ENCODE measurements at regions not wholly inside any gene's neighbourhood (a gene's known extent, or its start where the extent isn't known, plus 50 kb on each side); places are given as distances from the start of the nearest gene placed in this dataset.
A peak's percentile ranks its signal among the peaks of the same experiment; 100 is the strongest.

DNA sequence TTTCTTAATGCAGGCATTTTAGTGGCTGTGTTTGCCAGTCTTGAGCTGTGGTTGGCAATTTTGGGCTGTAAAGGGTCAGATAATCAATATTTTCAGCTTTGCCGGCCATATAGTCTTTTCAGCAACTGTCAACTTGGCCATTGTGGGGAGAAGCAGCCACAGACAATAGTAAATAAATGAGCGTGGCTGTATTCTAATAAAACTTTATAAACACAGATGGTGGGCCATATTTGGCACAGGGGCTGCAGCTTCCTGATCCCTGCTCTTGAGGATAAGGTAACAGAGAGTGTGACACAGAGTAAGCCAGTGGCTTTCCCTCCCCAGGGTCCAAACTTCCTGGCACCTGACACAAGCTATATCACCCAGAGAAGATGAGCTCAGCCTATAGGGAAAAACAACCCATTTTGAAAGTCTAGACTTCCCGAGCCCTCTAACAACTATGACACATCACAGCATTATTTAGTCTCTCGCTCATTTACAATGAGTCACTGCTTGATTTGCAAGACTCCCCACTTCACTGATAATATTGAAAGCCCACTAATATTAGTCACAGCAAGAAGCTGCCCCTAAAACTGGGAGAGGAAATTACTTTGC lies 163.1 kb upstream of the TMPO start:
- DNase-seq (ENCODE audit: low read depth): no peak

DNA sequence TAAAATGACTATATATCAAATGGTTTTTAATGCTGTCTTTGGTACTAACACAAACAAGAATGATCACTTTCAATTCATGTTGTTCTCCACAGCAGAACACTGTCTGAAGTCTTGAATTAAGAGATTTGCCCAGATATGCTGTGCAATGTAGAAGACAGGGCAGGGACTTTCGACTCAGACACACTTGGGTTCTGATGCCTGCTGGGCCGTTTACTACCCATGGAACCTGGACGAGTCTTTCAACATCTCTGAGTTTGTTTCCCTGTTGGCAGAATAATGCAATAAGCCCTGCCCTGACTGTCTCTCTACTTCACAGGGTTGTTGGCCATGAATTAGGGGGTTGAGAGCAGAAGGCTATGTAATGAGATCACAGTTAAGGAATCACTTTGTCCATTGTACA lies 162.6 kb upstream of the TMPO start:
- DNase-seq (ENCODE audit: low read depth): no peak

DNA sequence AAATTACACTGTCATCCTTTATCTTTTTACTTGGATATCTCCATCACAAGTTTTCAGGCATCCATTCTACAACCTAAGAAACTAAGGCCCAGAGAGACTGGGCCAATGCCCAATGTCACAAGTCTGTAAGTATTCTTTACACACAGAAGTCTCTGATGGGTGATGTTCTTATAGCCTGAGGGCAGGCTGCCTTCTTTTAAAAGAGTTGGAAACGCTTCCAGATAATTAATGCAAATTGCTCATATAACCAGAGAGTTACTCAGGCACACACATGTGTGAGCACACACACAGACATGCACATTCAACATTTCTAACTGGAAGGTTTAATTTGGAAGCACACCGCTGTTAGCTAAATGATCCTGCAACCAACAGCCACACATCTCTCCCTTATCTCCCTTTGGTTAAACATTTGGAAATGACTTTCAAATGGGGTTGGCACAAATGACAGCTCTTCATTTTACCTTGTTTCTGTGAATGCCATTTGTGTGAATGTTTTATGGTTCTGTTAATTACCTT lies 160.8 kb upstream of the TMPO start:
- no peak for DNase-seq (ENCODE audit: low read depth)

DNA sequence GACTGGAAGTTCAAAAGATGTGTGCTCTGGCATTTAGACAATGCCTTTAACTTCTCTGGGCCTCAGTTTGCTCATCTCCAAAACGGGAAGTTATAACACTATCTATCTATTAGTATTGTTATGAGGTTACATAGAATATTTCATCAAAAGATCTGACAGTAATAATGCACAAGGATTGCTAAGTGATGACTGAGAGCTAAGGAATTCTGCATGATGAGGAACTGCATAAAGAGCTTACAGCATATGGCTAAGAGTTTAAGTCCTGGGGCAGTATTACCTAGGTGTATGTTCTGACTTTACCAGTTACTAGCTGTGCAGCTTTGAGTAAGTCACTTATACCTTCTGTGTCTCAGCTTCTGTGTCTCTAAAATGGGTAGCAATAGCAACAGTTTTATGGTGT lies 160.1 kb upstream of the TMPO start:
- DNase-seq (ENCODE audit: low read depth): no peak

DNA sequence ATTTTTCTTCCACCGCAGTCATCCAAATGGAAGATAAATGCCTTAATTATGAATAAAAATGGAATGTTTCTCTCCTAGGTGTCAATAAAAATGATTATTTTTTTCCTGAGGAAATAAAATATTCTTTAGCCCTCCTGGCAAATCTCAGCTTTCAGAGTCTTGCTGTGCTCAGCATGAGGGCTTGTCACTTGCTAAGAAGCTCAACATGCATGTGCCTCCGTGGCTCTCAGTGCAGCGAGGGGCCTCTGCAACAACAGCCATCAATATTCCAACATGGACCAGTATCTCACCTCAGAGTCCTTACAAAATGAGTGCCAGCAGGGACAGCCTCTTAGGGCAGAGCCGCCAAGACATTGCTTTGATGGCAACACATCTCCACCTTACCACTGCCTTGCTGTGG lies 159.5 kb upstream of the TMPO start:
- no peak for DNase-seq (ENCODE audit: low read depth)

DNA sequence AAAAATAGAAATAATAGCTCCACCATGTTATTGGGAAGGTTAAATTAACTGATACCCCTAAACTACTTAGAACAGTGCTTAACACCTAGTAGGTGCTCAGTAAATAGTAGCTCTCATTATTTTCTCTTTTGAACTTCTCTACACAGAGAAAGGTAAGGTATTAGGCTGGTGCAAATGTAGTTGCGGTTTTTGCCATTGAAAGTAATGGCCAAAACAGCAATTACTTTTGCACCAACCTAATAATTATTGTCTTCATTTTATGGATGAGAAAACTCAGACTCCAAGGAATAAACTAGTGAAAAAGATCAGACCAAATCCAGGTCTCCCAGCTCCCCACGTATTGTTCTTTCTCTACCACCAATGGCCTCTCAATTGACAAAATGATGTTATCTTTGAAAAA lies 157.2 kb upstream of the TMPO start:
- no peak for DNase-seq (ENCODE audit: low read depth)

DNA sequence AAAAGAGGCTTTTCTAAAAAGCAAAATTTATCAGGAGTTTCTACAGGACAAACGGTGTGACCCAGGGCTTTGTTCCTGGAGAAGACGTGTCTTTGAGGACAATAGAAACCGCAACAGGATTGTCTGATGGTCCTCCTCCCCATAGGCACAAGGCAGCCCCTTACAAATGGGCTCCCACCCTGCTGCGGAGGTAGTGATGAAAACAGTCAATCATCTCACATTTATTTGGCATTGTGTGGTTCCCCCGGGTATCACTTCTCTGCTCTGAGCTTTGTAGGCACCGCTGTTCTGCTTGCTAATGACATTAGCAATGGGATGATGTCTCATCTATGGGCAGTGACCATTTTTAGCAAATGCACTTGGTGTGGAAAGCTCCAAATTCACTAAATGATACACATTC lies 155.5 kb upstream of the TMPO start:
- no peak for DNase-seq (ENCODE audit: low read depth)

DNA sequence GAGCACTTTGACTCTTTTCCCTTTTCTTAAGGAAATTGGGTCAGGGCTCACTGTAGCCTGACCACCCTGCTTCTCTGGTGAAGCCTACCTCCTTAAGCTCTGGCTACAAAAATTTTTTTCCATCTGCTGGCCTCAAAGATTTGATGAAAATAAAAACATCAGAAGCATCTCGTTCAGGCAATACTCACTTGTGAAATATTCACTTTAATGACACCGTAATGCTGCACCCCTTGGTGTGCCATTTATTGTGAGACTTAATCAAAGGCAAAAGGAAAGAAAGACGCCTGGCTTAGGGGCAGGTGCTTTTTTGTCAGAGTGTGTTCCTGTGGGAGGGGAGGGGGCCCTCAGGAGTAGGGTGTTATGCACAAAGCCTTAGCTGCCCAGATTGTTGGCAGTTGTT lies 155.0 kb upstream of the TMPO start:
- no peak for DNase-seq (ENCODE audit: low read depth)

DNA sequence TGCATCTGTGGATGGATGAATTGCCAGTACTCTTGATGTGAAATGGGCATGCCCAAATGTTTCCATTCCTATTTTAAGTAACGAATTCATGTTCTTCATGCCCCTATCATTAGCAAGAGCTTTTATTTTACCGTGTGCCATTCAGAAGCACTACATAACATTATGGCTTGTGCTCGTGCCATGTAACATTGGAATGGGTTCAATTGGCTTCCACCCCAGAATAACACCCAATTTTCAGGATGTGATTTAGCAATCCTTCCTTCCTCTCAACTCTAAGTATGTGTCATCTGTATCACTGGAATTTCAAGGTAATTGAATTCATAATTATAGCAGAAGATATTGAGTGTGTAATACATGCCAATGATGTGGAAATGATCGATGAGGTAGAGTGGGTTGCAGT lies 145.8 kb upstream of the TMPO start:
- no peak for DNase-seq (ENCODE audit: low read depth)

DNA sequence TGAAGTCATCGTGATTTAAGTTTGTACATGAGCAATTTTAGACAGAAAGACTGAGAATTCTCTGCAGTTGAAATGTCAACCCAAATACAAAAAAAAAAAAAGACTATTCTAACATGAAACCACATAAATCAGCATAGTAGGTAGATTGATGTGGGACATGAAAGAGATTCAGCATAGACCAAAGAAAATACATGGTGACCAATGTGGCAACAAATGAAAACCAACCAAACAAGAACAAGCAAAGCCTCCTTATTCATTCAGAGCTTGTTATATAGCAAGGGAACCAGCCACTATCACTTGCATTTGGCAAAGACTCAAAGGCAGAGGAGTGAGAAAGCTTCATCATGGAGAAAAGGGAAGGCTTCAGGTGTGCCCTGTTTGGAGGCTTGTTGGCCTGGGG lies 144.4 kb upstream of the TMPO start:
- no peak for DNase-seq (ENCODE audit: low read depth)

DNA sequence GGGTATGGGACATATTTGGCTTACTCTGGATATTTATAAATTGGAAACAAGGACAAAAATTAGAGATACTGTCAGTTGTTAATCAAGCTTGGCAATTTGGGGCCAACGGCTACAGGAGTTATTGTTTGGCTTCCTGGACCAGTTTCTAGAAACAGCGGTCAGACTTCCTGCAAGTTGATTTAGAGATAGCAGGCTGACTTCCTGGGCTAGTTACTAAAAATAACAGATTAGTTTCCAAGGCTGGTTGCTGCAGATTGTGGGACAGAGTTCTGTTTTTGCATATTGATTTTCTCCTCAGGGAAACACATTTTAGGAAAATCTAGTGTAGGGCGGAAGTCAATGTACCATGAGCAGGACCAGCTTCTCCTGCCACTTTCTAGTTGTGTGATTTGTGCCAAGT lies 144.0 kb upstream of the TMPO start:
- DNase-seq (ENCODE audit: low read depth): no peak

DNA sequence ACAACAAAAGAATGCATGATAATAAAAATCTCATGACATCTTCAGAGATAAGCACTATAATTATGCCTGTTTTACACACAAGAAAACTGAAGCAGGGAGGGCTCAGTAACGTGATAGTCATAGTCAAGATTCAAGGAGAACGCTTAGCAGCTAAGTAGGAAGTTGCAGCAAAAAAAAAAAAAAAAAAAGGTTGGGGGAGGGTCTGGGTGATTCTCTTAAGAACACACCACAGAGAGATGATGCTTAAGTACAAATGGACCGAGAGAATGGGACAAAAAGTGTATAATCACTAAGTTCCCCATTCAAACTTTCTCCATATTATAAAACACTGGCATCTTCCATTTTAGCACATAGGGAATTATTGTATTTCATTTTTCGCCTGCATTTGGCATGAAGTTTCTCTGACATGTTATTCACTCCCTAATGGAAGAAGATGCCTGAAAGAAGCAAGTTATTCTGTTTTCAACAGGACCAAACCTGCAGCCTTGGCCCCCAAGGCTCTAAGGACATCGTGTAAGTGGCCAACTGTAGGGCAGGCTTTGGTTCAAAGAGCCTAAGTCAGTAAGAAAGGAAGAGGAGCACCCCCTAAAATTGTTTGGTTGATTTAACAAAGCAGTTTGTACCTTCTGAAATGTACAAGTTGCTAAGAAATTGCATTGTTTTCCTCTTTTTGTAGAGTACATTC lies 142.9 kb upstream of the TMPO start:
- no peak for DNase-seq (ENCODE audit: low read depth)

DNA sequence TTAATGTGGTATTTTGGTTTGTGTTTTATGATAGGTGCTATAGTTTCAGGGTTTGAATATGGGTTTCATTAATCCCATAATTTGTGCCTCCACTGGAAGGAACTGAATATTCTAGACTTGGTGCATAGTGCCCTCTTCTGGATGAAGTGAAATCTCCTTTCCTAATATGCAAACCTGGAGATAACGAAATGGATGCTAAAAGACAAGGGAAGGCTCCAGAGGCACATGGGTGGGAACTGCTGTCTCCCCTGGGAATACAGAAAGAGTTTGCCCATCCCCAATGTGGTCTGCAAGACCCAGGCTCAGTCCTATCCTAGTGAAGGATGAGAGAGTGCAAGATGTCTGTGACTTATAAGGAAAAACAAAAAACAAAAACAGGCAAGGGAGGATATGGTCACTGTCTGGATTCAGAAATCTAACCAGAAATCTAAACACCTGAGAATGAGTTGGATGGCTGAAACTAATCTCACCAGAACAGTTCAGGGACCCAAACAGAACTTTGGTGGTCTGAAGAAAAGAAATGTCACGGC lies 142.3 kb upstream of the TMPO start:
- no peak for DNase-seq (ENCODE audit: low read depth)

DNA sequence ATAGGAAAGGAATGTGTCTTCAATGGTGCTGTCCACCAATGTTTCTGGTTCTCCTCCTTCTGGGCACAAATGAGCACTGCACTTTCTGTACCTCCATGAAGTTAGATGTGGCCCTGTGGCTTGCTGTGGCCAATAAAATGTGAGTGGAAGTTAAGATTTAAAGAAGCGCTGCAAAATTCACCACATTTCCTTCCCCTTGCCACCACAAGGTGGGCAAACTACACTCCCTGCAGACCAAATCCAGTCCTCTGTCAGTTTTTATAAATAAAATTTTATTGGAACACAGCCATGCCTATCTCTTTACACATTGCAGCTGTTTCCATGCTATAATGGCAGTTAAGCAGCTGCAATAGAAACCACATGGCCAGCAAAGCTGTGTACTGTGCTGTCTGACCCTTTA lies 141.4 kb upstream of the TMPO start:
- DNase-seq (ENCODE audit: low read depth): no peak

DNA sequence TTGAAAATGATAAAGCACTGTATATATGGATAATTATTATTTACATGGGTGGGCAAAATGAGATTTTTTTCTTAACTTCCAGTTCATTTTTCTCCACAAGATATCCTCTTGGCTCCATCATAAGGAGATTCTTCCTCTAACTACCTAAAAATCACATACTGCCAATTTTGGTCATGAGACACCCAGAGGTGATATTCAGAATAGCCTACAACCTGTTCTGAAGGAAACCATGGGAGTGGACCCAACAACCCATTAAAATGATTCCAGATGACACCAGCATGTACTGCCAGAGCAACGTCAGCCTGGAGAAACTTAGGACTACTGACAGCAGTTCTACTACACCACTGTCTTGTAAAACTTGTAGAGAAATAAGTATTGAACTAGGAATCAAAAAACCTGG lies 136.3 kb upstream of the TMPO start:
- DNase-seq (ENCODE audit: low read depth): no peak

DNA sequence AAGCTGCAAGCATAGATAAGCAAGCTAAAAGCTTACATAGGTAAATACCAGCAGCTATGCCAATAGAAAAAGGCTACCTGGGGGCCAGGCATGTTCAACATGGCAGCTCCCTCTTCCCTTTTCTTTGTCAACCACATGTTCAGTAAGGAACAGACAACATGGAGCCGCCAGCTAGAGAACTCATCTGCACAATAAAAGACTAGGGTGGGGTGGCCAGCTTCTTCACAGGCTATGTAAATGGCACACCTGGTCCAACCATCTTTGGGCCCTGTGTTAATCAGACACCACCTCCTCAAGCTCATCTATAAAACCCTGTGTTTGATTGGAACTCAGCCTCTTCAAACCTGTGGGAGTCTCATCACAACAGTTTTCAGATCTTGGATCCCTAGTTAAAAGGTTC lies 129.7 kb upstream of the TMPO start:
- no peak for DNase-seq (ENCODE audit: low read depth)

DNA sequence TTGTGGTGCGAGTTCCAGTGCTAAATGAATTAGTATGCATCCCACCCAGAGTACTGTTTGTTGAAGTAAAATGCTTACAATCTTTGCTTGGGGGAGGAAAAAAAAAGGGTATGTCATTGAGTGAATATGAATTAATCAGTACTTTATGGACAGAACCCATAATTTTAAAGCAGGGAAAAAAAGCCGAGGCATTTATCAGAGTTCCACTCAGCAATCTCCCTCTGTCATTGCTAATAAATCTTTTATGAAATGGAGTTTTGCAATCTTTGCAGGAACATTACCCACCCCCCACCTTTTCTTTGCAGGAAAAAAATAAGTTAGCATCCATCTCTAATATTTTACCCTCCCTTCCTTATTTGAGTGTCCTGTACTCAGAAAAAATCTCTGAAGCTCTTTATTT lies 127.9 kb upstream of the TMPO start:
- no peak for DNase-seq (ENCODE audit: low read depth)

DNA sequence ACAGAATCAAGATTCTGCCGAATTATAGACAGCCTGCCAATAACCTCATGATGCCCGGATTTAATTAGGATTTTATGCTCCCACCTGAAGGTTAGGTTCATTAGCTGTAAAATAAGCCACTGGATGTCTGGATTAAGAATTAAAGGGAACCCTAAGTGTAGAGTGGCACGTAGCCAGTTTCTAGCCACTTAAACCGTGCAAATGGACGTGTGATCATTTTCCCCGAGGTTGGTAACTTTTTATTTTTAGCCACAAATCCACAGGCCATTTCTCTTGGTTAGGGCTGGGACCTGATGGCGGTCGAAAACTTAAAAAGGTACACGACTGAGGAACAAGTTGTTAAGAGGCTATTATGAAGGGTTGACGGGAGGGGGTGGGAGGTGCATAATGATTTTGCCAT lies 127.3 kb upstream of the TMPO start:
- DNase-seq (ENCODE audit: low read depth): no peak

DNA sequence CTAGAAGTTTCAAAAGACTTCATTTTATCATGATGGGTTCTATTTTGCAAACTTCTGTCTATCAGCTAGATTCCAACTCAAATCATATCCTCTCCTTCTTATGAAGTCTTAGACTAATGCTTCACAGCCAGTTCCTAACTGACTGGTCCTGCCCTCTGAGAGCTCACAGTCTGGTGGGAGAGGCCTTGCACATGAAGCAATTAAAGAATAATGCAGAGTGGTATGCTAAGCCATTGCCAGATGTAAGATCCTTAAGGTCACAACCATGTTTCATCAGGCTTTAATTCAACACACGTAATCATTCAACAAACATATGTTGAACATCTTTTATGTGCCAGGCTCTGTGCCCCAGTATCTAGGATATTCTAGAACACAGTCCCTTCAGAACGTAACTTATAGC lies 125.8 kb upstream of the TMPO start:
- DNase-seq (ENCODE audit: low read depth): no peak

DNA sequence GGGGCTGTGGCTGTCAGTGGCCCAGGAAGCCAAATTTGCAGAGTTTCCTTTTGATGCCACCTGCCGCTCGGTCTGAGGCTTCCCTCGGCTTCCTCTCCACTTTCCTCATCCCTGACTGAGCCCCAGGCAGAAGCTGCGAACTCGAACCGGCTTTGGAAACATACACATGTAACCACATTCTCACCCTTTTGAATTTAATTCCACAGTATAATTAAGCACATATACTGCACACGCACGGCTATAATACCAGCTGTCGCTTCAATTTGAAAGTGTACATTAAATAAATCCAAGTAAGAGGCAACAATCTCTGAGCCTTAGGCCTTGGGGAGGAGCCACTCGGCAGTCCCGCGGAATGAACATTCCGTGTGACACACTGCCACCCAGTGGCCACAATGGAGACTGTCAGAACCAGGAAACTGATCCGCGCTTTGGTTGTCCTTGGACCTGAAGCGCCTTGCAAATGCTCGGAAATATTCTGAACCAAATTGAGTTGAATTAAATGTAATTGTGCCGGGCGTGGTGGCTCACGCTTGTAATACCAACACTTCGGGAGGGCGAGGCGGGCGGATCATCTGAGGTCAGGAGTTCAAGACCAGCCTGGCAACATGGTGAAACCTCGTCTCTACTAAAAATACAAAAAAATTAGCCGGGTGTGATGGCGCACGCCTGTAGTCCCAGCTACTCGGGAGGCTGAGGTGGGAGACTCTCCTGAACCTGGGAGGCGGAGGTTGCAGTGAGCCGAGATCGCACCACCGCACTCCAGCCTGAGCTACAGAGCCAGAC lies 117.9 kb upstream of the TMPO start:
- DNase-seq (ENCODE audit: low read depth): peak; percentile 55

DNA sequence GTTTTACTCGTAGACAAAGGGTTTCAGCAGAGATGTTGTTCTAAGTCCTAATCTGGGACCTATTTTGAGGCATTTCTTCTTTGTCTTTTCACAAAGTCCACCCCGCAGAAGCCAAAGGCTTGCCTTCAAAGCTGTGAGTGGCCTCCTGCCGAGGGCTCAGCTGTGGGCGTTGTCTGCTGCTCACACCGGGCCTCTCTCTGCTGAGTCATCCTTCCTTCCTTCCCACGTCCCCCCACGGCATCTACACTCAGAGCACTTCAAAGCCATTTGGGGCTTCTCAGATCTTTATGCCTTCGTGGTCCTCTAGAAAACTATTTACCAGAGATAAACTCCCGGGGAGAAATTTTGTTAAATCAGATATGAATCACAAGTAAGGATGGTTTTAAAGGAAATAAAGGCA lies 115.9 kb upstream of the TMPO start:
- DNase-seq (ENCODE audit: low read depth): peak; percentile 22

DNA sequence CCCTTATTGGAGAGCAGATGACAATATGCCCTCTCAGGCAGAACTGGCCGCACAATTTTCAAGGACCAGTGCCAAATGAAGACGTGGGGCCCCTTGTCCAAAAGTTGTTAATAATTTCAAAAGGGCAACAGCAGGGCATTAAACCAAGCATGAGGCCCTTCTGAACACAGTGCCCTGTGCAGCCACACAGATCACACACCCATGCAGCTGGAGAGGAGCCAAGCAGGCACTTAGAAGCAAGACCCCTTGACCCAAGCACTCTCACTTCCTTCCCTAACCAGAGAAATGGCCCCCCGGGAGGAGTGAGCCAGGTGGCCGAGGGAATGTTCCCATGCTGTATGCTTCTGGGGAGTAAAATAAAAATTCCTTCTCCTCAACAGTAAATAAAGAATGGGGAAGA lies 114.0 kb upstream of the TMPO start:
- no peak for DNase-seq (ENCODE audit: low read depth)

DNA sequence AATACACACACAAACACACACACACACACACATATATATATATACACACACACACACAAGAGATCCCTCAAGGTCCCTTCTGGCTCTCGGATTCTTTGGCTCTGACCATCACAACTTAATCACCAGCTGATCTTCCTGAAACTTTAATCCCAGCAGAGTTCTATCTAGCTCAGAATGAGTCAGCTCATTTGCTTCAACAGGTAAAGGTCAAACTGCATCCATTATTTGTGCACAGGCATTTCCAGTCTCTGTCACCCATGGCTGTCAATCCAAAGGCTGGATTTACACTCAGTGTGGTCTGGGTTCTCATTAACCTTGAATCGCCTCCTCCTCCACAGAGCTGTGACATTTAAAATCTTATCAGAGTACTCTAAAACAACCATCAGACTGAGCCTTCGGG lies 113.3 kb upstream of the TMPO start:
- DNase-seq (ENCODE audit: low read depth): no peak

Measured in stimulated activated CD8-positive, alpha-beta memory T cell treated with anti-CD3 and anti-CD28 coated beads, Interleukin-15, amount 100 ng/mL, for 24 hours (primary cell).